ENCODE measurements at regions not wholly inside any gene's neighbourhood (a gene's known extent, or its start where the extent isn't known, plus 50 kb on each side); places are given as distances from the start of the nearest gene placed in this dataset.

DNA sequence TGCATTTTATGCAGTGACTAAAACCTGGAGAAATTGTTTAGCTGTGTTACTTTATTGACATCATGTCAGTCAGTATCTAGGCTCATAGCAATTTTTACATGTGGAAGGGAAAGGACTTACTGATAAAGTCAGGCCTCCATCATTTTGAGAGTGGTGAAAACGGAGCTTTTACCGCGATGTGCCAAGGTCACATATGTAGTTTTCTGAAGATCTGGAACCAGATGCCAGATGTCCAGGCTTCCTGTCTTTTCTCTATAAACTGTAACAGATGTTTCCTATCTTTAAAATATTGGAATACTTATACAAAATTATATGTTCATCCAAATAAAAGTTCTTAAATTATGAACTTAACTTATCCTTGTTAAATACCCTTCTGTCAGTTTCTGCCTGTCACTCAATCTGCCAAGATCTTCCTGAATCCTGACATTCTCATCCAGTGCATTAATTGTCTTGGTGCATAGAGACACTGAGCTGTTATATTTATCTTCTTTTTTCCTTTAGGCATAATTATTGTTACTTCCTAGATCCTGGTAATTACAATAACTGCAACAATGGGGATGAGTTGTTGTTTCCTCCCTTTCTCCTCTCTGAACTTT is 1646.2 kb upstream of the TENM3 start:
- no peaks in the 10 kb centered on the region for H3K36me3 ChIP-seq (ENCODE audit: insufficient read depth, low read length)
- H4K20me1 ChIP-seq (ENCODE audit: insufficient read depth, low read length), result no peaks in the 10 kb centered on the region
- no peaks in the 10 kb centered on the region for H3K9me3 ChIP-seq (ENCODE audit: insufficient read depth, low read length, severe bottlenecking)
- no peak overlapping the region for H2AFZ ChIP-seq (ENCODE audit: low read depth, low read length)
- H3K4me3 ChIP-seq (ENCODE audit: low read depth in 1 of 2, low read length in 2 of 2), result no peak overlapping the region
- H3K27me3 ChIP-seq (ENCODE audit: insufficient read depth, low read length, poor library complexity), result no peaks in the 10 kb centered on the region
- DNase-seq (no peak), ATAC-seq (ENCODE audit: insufficient read depth, low read depth) (no peak)
- TF ChIP-seq, protein P1, sequence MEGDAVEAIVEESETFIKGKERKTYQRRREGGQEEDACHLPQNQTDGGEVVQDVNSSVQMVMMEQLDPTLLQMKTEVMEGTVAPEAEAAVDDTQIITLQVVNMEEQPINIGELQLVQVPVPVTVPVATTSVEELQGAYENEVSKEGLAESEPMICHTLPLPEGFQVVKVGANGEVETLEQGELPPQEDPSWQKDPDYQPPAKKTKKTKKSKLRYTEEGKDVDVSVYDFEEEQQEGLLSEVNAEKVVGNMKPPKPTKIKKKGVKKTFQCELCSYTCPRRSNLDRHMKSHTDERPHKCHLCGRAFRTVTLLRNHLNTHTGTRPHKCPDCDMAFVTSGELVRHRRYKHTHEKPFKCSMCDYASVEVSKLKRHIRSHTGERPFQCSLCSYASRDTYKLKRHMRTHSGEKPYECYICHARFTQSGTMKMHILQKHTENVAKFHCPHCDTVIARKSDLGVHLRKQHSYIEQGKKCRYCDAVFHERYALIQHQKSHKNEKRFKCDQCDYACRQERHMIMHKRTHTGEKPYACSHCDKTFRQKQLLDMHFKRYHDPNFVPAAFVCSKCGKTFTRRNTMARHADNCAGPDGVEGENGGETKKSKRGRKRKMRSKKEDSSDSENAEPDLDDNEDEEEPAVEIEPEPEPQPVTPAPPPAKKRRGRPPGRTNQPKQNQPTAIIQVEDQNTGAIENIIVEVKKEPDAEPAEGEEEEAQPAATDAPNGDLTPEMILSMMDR (IDR thresholded peaks at IDR 0.05; ENCODE audit: borderline replicate concordance, extremely low read depth, low read length, poor library complexity, severe bottlenecking), result no peak
- no peak for TF ChIP-seq EZH2 (IDR thresholded peaks at IDR 0.05; ENCODE audit: borderline replicate concordance, low read depth, low read length, severe bottlenecking)
- no peaks in the 10 kb centered on the region for H3K79me2 ChIP-seq (ENCODE audit: insufficient read depth, low read length)
- no peaks in the 10 kb centered on the region for H3K4me1 ChIP-seq (ENCODE audit: insufficient read depth, low read length)
- H3K4me2 ChIP-seq (ENCODE audit: insufficient read depth, low read length), result no peak overlapping the region
- H3K9ac ChIP-seq (ENCODE audit: low read depth, low read length), result no peak overlapping the region
- H3K27ac ChIP-seq (ENCODE audit: low read length), result no peak overlapping the region

DNA sequence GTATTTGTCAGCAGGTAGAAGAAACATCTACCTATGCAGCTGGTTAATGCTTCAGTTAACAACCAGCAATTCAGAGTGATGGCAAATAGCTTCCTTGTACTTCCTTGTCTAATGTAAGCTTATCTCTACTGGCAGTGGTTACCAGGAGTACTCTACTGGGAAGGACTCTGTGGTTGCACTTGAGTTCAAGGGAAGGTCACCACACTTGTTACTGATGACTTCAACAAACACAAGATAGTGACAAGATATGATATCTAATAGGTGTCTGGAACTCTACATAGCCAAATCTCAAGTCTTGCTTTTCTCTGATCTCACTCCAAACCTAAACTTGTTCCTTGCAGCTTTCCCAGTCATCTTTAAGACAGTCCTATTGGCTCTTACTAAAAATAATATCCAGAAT is 1644.9 kb upstream of the TENM3 start:
- Histone ChIP-seq H3K79me2 (ENCODE audit: insufficient read depth, low read length) (no peaks in the 10 kb centered on the region), H2AFZ (ENCODE audit: low read depth, low read length) (no peak overlapping the region), H4K20me1 (ENCODE audit: insufficient read depth, low read length) (no peaks in the 10 kb centered on the region), H3K27me3 (ENCODE audit: insufficient read depth, low read length, poor library complexity) (no peaks in the 10 kb centered on the region), H3K27ac (ENCODE audit: low read length) (no peak overlapping the region), H3K9ac (ENCODE audit: low read depth, low read length) (no peak overlapping the region), H3K9me3 (ENCODE audit: insufficient read depth, low read length, severe bottlenecking) (no peaks in the 10 kb centered on the region), H3K4me1 (ENCODE audit: insufficient read depth, low read length) (no peaks in the 10 kb centered on the region), H3K4me2 (ENCODE audit: insufficient read depth, low read length) (no peak overlapping the region), H3K4me3 (ENCODE audit: low read depth in 1 of 2, low read length in 2 of 2) (no peak overlapping the region), H3K36me3 (ENCODE audit: insufficient read depth, low read length) (no peaks in the 10 kb centered on the region)
- no peak for TF ChIP-seq EZH2 (IDR thresholded peaks at IDR 0.05; ENCODE audit: borderline replicate concordance, low read depth, low read length, severe bottlenecking)
- TF ChIP-seq, protein P1 (IDR thresholded peaks at IDR 0.05; ENCODE audit: borderline replicate concordance, extremely low read depth, low read length, poor library complexity, severe bottlenecking), result no peak
- DNase-seq (no peak), ATAC-seq (ENCODE audit: insufficient read depth, low read depth) (peak; percentile 62; the same call in 2 of the 3 replicates)

DNA sequence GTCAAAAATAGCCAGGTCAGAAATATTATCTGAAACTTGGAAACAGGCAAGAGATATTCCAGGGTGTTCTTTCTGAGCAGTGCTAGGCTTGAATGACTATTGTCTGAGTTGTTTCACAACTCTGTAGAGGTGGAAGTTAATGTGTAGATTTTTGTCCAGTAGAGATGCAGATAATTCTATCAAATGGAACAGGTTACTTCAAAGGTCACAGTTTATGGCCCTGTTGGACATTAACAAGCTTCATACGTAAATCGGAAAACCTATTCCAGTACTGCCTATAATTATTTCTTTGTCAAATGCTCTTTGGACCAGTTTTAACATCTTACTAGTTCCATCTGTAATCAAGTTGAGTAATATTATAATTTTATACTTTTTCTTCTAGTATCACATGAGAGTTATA is 1639.4 kb upstream of the TENM3 start:
- DNase-seq, result no peak
- H3K9me3 ChIP-seq (ENCODE audit: insufficient read depth, low read length, severe bottlenecking), result no peaks in the 10 kb centered on the region
- H2AFZ ChIP-seq (ENCODE audit: low read depth, low read length), result no peak overlapping the region
- H3K36me3 ChIP-seq (ENCODE audit: insufficient read depth, low read length), result no peaks in the 10 kb centered on the region
- no peak overlapping the region for H3K9ac ChIP-seq (ENCODE audit: low read depth, low read length)
- TF ChIP-seq, protein P1 (IDR thresholded peaks at IDR 0.05; ENCODE audit: borderline replicate concordance, extremely low read depth, low read length, poor library complexity, severe bottlenecking), result no peak
- no peak for TF ChIP-seq EZH2 (IDR thresholded peaks at IDR 0.05; ENCODE audit: borderline replicate concordance, low read depth, low read length, severe bottlenecking)
- no peaks in the 10 kb centered on the region for H4K20me1 ChIP-seq (ENCODE audit: insufficient read depth, low read length)
- H3K27ac ChIP-seq (ENCODE audit: low read length), result no peak overlapping the region
- H3K4me3 ChIP-seq (ENCODE audit: low read depth in 1 of 2, low read length in 2 of 2), result no peak overlapping the region
- no peak for ATAC-seq (ENCODE audit: insufficient read depth, low read depth)
- H3K4me2 ChIP-seq (ENCODE audit: insufficient read depth, low read length), result no peak overlapping the region
- H3K27me3 ChIP-seq (ENCODE audit: insufficient read depth, low read length, poor library complexity), result no peaks in the 10 kb centered on the region
- no peaks in the 10 kb centered on the region for H3K4me1 ChIP-seq (ENCODE audit: insufficient read depth, low read length)
- H3K79me2 ChIP-seq (ENCODE audit: insufficient read depth, low read length), result no peaks in the 10 kb centered on the region
